ENCODE measurements at regions not wholly inside any gene's neighbourhood (a gene's known extent, or its start where the extent isn't known, plus 50 kb on each side); places are given as distances from the start of the nearest gene placed in this dataset.
"Not testable (repeated sequence)": the region's sequence is repeated elsewhere in the genome, so short reads cannot be mapped to it uniquely, and the experiment has no call there.

DNA sequence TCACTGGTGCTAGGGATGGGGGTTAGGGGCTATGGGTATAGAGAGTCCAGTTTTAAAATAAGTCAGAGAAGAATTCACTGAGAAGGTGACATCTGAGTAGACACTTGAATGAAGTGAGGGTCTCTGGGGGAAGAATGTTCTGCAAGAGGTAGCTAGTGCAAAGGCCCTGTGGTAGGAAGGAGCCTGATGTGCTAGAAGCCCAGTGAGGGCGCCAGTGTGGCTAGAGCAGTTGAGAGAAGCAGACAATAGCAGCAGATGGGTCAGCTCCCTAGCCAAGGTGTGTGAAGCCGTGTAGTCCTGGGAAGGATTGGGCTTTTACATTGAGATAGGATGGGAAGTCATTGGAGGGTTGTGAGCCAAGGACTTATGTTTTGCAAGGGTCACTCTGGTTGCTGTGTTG, 105.8 kb upstream of the PELI1 start:
- Histone ChIP-seq H3K27me3 (replicated peaks; ENCODE audit: insufficient read depth, low read length) (no peaks in the 10 kb centered on the region), H3K36me3 (replicated peaks; ENCODE audit: insufficient read depth, low read length) (no peaks in the 10 kb centered on the region), H3F3A (ENCODE audit: insufficient read depth, low read length) (no peaks in the 10 kb centered on the region), H3K4me3 (ENCODE audit: low read length) (no peak overlapping the region), H3K9me3 (replicated peaks; ENCODE audit: insufficient read depth, low read length) (no peaks in the 10 kb centered on the region), H2AFZ (ENCODE audit: low read length) (no peak overlapping the region), H4K20me1 (ENCODE audit: insufficient read depth, low read length) (no peaks in the 10 kb centered on the region), H3K79me2 (ENCODE audit: low read length) (no peaks in the 10 kb centered on the region), H3K4me2 (ENCODE audit: low read depth, low read length) (no peak overlapping the region), H3K4me1 (ENCODE audit: low read length) (peaks cover 6% of the 10 kb centered on the region; the same call in 1 of the 2 replicates), H3K27ac (ENCODE audit: low read length) (no peak overlapping the region), H3K9me2 (replicated peaks; ENCODE audit: insufficient read depth, low read length) (no peaks in the 10 kb centered on the region), H3K9ac (ENCODE audit: low read length) (no peak overlapping the region)
- DNase-seq = no peak
- TF ChIP-seq, protein P1, sequence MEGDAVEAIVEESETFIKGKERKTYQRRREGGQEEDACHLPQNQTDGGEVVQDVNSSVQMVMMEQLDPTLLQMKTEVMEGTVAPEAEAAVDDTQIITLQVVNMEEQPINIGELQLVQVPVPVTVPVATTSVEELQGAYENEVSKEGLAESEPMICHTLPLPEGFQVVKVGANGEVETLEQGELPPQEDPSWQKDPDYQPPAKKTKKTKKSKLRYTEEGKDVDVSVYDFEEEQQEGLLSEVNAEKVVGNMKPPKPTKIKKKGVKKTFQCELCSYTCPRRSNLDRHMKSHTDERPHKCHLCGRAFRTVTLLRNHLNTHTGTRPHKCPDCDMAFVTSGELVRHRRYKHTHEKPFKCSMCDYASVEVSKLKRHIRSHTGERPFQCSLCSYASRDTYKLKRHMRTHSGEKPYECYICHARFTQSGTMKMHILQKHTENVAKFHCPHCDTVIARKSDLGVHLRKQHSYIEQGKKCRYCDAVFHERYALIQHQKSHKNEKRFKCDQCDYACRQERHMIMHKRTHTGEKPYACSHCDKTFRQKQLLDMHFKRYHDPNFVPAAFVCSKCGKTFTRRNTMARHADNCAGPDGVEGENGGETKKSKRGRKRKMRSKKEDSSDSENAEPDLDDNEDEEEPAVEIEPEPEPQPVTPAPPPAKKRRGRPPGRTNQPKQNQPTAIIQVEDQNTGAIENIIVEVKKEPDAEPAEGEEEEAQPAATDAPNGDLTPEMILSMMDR (IDR thresholded peaks at IDR 0.05; ENCODE audit: low read length) = no peak
- no peak for TF ChIP-seq EZH2phosphoT487 (IDR thresholded peaks at IDR 0.05; ENCODE audit: low read length)
- TF ChIP-seq EZH2 (optimal IDR thresholded peaks at IDR 0.05; ENCODE audit: low read depth, low read length) = no peak

DNA sequence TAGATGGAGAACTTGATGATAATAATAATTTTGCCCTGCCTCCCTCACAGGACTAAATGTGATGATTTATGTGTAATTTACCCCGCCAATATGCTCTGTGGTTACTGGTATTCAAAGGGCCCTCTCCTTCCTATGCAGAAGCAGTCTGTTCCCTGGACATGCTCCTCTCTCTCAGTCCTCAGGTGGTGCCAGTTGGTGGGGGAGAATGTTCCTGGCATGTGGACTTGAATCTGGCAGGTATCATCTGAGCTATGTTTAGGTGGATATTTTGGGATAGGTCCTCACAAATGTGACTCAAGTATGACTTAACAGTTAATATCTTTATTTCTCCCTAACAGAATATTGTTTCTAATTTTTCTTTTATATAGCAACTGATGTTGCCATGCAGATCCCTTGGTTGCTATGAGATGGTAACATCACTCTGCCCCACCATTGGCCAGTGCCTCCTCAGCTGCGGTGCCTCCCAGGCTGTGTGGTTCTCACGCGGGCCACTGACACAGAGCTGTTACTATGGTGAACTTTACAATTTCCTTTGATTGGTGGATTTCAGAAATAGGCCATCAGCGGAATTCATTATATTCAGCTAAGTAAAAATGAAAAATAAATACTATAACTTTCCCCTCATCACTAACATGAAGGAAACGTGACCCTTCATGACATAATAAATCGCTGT, 106.7 kb upstream of the PELI1 start:
- Histone ChIP-seq H3K27ac (ENCODE audit: low read length) (no peak overlapping the region), H3K27me3 (replicated peaks; ENCODE audit: insufficient read depth, low read length) (no peaks in the 10 kb centered on the region), H3K9me2 (replicated peaks; ENCODE audit: insufficient read depth, low read length) (no peaks in the 10 kb centered on the region), H3K4me2 (ENCODE audit: low read depth, low read length) (no peak overlapping the region), H3F3A (ENCODE audit: insufficient read depth, low read length) (no peaks in the 10 kb centered on the region), H3K36me3 (replicated peaks; ENCODE audit: insufficient read depth, low read length) (no peaks in the 10 kb centered on the region), H3K9me3 (replicated peaks; ENCODE audit: insufficient read depth, low read length) (no peaks in the 10 kb centered on the region), H3K79me2 (ENCODE audit: low read length) (no peaks in the 10 kb centered on the region), H3K4me3 (ENCODE audit: low read length) (no peak overlapping the region), H2AFZ (ENCODE audit: low read length) (no peak overlapping the region), H4K20me1 (ENCODE audit: insufficient read depth, low read length) (no peaks in the 10 kb centered on the region), H3K4me1 (ENCODE audit: low read length) (peaks cover 6% of the 10 kb centered on the region; the same call in 1 of the 2 replicates), H3K9ac (ENCODE audit: low read length) (no peak overlapping the region)
- no peak for DNase-seq
- TF ChIP-seq EZH2 (optimal IDR thresholded peaks at IDR 0.05; ENCODE audit: low read depth, low read length) = no peak
- TF ChIP-seq EZH2phosphoT487 (IDR thresholded peaks at IDR 0.05; ENCODE audit: low read length) = no peak
- TF ChIP-seq, protein P1 (IDR thresholded peaks at IDR 0.05; ENCODE audit: low read length) = no peak

DNA sequence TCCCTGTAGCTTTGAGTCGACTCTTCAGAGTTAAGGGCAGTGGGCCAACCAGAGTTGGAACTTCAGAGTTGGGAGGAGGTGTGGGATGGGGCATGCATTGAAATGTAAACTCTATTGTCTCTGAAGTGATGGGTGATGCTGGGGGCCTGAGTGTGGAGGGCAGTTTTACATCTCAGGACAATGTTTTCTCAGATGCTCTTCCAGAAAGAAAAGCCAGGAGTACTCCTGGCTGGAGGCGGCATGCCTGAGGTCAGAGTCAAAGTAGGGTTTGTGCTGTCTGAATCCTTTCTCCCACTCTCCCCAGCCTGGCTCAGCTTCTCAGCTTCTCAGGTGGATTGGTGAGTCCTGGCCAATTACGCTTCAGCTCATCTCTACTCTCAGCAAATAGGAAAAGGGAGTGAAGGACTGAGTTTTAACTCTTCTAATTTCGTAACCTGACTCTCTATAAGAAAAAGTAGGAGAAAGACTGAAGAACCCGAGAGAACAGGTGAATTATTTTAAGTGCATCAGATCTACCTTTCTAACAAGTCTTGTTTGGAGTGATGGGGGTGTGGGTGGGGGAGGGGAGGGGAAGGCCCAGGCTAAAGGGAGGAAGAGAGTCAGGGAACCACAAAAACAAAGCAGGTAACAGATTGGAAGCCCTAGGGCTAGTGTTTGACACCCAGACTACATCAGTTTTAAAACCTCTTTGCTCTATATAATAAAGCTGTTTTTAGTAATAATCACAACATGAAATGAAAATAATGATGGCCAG, 107.5 kb upstream of the PELI1 start:
- H3K4me1 ChIP-seq (ENCODE audit: low read length) = peaks cover 6% of the 10 kb centered on the region; the same call in 1 of the 2 replicates
- no peak for DNase-seq
- H2AFZ ChIP-seq (ENCODE audit: low read length) = no peak overlapping the region
- H3F3A ChIP-seq (ENCODE audit: insufficient read depth, low read length) = no peaks in the 10 kb centered on the region
- no peaks in the 10 kb centered on the region for H3K36me3 ChIP-seq (replicated peaks; ENCODE audit: insufficient read depth, low read length)
- H3K4me2 ChIP-seq (ENCODE audit: low read depth, low read length) = no peak overlapping the region
- no peaks in the 10 kb centered on the region for H3K27me3 ChIP-seq (replicated peaks; ENCODE audit: insufficient read depth, low read length)
- H3K9me3 ChIP-seq (replicated peaks; ENCODE audit: insufficient read depth, low read length) = no peaks in the 10 kb centered on the region
- no peak overlapping the region for H3K4me3 ChIP-seq (ENCODE audit: low read length)
- no peaks in the 10 kb centered on the region for H3K9me2 ChIP-seq (replicated peaks; ENCODE audit: insufficient read depth, low read length)
- no peak overlapping the region for H3K9ac ChIP-seq (ENCODE audit: low read length)
- H4K20me1 ChIP-seq (ENCODE audit: insufficient read depth, low read length) = no peaks in the 10 kb centered on the region
- H3K27ac ChIP-seq (ENCODE audit: low read length) = no peak overlapping the region
- H3K79me2 ChIP-seq (ENCODE audit: low read length) = no peaks in the 10 kb centered on the region
- TF ChIP-seq EZH2 (optimal IDR thresholded peaks at IDR 0.05; ENCODE audit: low read depth, low read length) (no peak), EZH2phosphoT487 (IDR thresholded peaks at IDR 0.05; ENCODE audit: low read length) (no peak)
- TF ChIP-seq, protein P1 (IDR thresholded peaks at IDR 0.05; ENCODE audit: low read length) = no peak

DNA sequence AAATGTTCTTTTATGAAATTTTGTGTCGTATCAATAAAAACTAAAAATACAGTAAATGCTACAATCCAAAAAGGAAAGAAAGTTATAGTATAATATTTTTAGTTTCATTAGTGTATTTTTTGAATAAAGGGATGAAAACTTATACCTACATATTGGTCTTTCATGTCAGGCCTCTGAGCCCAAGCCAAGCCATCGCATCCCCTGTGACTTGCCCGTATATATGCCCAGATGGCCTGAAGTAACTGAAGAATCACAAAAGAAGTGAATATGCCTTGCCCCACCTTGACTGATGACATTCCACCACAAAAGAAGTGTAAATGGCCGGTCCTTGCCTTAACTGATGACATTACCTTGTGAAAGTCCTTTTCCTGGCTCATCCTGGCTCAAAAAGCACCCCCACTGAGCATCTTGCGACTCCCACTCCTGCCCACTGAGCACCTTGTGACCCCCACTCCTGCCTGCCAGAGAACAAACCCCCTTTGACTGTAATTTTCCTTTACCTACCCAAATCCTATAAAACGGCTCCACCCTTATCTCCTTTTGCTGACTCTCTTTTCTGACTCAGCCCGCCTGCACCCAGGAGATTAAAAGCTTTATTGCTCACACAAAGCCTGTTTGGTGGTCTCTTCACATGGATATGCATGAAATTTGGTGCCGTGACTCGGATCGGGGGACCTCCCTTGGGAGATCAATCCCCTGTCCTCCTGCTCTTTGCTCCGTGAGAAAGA, 108.2 kb upstream of the PELI1 start:
- not testable (repeated sequence) for DNase-seq; H3K27ac ChIP-seq (ENCODE audit: low read length); H2AFZ ChIP-seq (ENCODE audit: low read length); H4K20me1 ChIP-seq (ENCODE audit: insufficient read depth, low read length); H3K9ac ChIP-seq (ENCODE audit: low read length); H3K9me3 ChIP-seq (replicated peaks; ENCODE audit: insufficient read depth, low read length); H3F3A ChIP-seq (ENCODE audit: insufficient read depth, low read length); H3K4me1 ChIP-seq (ENCODE audit: low read length); H3K27me3 ChIP-seq (replicated peaks; ENCODE audit: insufficient read depth, low read length); H3K36me3 ChIP-seq (replicated peaks; ENCODE audit: insufficient read depth, low read length); H3K4me3 ChIP-seq (ENCODE audit: low read length); H3K79me2 ChIP-seq (ENCODE audit: low read length); H3K9me2 ChIP-seq (replicated peaks; ENCODE audit: insufficient read depth, low read length); H3K4me2 ChIP-seq (ENCODE audit: low read depth, low read length)

DNA sequence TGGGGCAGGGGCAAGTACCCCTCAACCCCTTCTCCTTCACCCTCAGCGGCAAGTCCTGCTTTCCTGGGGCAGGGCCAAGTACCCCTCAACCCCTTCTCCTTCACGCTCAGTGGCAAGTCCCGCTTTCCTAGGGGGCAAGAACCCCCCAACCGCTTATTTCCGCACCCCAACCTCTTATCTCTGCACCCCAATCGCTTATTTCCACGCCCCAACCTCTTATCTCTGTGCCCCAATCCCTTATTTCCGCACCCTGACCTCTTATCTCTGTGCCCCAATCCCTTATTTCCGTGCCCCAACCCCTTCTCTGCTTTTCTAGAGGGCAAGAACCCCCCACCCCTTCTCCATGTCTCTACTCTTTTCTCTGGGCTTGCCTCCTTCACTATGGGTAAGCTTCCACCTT, 109.2 kb upstream of the PELI1 start:
- H3K36me3 ChIP-seq (replicated peaks; ENCODE audit: insufficient read depth, low read length); H3K79me2 ChIP-seq (ENCODE audit: low read length); H3K9me2 ChIP-seq (replicated peaks; ENCODE audit: insufficient read depth, low read length); H3K27me3 ChIP-seq (replicated peaks; ENCODE audit: insufficient read depth, low read length); H4K20me1 ChIP-seq (ENCODE audit: insufficient read depth, low read length); H3K4me2 ChIP-seq (ENCODE audit: low read depth, low read length); DNase-seq; H3K9ac ChIP-seq (ENCODE audit: low read length); H3K4me3 ChIP-seq (ENCODE audit: low read length); H3K9me3 ChIP-seq (replicated peaks; ENCODE audit: insufficient read depth, low read length); H2AFZ ChIP-seq (ENCODE audit: low read length); H3F3A ChIP-seq (ENCODE audit: insufficient read depth, low read length); H3K27ac ChIP-seq (ENCODE audit: low read length); H3K4me1 ChIP-seq (ENCODE audit: low read length): not testable (repeated sequence)
